Bronchial epithelial cell (primary cell): ENCODE measurements at regions not wholly inside any gene's neighbourhood (a gene's known extent, or its start where the extent isn't known, plus 50 kb on each side); places are given as distances from the start of the nearest gene placed in this dataset.

ENCODE experiments used
- DNase-seq: peaks from one replicate; pipeline ENCODE4 v3.0.0-alpha.2; 2010; ENCODE audit warnings: low read depth
- FAIRE-seq: peaks from 2 replicates; lab custom pipeline; 2011; peaks lifted over from hg19 to GRCh38; lab: Jason Lieb, UNC
- H3K27me3 ChIP-seq: 2 replicates; pipeline ENCODE4 v1.5.1; 2011; ENCODE audit warnings: low read length; ENCODE audit not compliant: control insufficient read depth, insufficient read depth
- H3K36me3 ChIP-seq: 2 replicates; pipeline ENCODE4 v1.5.1; 2011; ENCODE audit warnings: low read length; ENCODE audit not compliant: control insufficient read depth, insufficient read depth
- H3K4me3 ChIP-seq: 2 replicates; pipeline ENCODE4 v1.5.1; 2011; ENCODE audit warnings: mild to moderate bottlenecking, low read depth, low read length, control low read depth
- TF ChIP-seq, protein P1 (sequence below): IDR thresholded peaks from 2 replicates; pipeline ENCODE4 v1.5.1; 2011; ENCODE audit warnings: mild to moderate bottlenecking, moderate library complexity, low read length, control low read depth, inconsistent platforms; ENCODE audit not compliant: insufficient read depth, severe bottlenecking

DNA sequence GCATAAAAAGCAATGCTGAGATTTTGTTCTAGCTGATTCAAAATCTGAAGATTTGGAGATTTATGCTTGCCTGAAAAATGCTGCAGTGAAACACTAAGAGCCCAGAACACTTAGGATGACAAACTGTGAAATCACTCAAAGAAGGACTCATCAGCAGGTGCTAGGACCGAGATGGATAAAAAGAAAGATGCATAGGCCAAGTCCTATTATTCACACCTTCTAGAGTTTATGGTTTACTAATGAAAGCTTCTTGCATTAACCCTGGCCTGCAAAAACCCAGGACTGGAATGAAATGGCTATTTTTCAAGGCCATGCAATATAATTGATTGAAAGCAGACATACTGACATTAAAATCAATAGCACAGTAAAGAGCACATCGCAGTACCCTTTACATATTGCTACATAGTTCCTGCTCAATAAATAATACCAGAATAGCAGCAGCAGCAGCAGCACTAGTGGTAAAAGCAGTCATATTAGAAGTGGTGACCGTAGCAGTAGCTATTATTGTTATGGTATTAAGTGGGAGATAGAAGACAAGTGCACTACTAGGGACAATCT lies 161.7 kb downstream of the RAB38 start:
- DNase-seq (no peak), FAIRE-seq (no peak)
- Histone ChIP-seq H3K36me3 (no peaks in the 10 kb centered on the region), H3K27me3 (no peaks in the 10 kb centered on the region), H3K4me3 (no peak overlapping the region)
- TF ChIP-seq, protein P1, sequence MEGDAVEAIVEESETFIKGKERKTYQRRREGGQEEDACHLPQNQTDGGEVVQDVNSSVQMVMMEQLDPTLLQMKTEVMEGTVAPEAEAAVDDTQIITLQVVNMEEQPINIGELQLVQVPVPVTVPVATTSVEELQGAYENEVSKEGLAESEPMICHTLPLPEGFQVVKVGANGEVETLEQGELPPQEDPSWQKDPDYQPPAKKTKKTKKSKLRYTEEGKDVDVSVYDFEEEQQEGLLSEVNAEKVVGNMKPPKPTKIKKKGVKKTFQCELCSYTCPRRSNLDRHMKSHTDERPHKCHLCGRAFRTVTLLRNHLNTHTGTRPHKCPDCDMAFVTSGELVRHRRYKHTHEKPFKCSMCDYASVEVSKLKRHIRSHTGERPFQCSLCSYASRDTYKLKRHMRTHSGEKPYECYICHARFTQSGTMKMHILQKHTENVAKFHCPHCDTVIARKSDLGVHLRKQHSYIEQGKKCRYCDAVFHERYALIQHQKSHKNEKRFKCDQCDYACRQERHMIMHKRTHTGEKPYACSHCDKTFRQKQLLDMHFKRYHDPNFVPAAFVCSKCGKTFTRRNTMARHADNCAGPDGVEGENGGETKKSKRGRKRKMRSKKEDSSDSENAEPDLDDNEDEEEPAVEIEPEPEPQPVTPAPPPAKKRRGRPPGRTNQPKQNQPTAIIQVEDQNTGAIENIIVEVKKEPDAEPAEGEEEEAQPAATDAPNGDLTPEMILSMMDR, result no peak

DNA sequence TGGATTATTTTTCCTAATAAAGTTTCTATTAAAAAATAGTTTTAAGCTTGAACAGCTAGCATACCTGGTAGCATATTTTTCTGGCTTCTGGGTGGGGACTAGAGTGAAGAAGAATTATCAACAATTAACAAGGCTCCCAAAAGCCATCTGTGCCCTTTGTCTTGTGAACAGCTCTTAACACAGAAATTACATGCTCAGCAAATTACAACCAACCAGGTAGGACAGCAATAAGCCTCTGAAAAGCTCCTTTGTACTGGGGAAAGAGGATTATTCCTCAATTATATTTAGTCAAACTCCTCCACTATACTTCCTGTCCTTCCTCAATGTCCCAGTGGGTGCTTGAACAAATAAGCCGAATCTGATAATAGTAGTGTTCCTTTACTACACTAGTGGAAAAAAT lies 162.8 kb downstream of the RAB38 start:
- H3K27me3 ChIP-seq, result no peaks in the 10 kb centered on the region
- no peak overlapping the region for H3K4me3 ChIP-seq
- H3K36me3 ChIP-seq, result no peaks in the 10 kb centered on the region
- DNase-seq, result no peak
- TF ChIP-seq, protein P1, result no peak
- no peak for FAIRE-seq

DNA sequence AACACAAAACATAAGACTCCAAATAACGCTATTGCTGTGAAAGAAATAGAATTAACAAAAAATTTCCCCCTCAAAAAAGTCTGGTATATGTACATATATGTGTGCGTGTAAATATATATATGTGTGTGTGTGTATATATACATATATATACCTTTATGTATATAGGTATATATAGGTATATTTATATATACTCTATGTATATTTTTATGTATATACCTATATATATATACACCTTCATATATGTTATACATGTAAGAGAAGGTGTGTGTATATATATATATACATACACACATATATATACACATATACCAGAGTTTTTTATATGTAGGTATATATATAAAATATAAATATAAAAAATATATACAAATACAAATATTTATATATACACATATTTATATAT lies 199.2 kb downstream of the RAB38 start:
- H3K4me3 ChIP-seq, result no peak overlapping the region
- no peak for DNase-seq
- no peak for FAIRE-seq
- H3K36me3 ChIP-seq, result no peaks in the 10 kb centered on the region
- TF ChIP-seq, protein P1, result no peak
- no peaks in the 10 kb centered on the region for H3K27me3 ChIP-seq

DNA sequence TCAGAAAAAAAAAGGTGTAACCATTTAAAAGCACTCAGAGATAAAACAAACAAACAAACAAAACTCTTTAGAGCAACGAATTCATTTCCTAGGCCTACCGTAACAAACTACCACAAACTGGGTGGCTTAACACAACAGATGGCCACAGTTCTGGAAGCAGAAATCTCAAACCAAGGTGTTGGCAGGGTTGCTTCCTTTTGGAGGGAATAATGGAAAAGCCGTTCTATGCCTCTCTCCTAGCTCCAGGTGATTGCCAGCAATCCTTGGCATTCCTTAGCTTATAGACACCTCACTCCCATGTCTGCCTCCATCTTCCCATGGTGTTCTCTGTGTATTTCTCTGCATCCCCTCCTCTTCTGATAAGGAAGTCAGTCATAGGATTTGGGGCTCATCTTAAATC lies 200.4 kb downstream of the RAB38 start:
- Histone ChIP-seq H3K27me3 (no peaks in the 10 kb centered on the region), H3K4me3 (no peak overlapping the region), H3K36me3 (no peaks in the 10 kb centered on the region)
- FAIRE-seq, result no peak
- DNase-seq, result no peak
- TF ChIP-seq, protein P1, result no peak

DNA sequence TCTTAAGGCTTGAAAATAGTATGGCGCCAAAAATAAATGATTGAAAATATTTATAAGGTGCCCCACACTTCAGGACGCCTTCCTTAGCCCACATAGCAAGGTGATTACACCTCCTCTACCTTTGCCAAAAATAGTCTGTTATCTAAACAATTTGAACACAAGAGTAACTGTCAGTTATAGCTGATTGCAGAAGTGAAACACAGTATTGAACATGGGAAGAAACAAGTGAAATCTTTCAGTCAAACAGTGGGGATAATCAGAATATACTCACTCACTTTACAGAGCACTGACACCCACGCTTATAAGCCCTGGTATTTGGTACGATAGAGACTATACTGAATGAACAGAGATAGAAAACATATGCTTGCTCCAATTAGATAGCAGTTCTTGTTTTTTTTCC lies 203.1 kb downstream of the RAB38 start:
- no peak for FAIRE-seq
- H3K36me3 ChIP-seq, result no peaks in the 10 kb centered on the region

More for the DNA sequence above, 203.1 kb downstream of the RAB38 start:
- H3K27me3 ChIP-seq, result no peaks in the 10 kb centered on the region
- DNase-seq, result no peak
- no peak overlapping the region for H3K4me3 ChIP-seq
- TF ChIP-seq, protein P1, result no peak
